Neural cell (in vitro differentiated cells): ENCODE measurements at regions not wholly inside any gene's neighbourhood (a gene's known extent, or its start where the extent isn't known, plus 50 kb on each side); places are given as distances from the start of the nearest gene placed in this dataset.

Experiments used
- H2AFZ ChIP-seq: fragments of 200-600, 300-800 bp; sonication (generic), shearing (Covaris generic); 2 replicates; pipeline ENCODE4 v1.6.0; 2014; ENCODE audit warnings: low read depth, mild to moderate bottlenecking, antibody characterized with exemption, low read length, moderate library complexity
- H3F3A ChIP-seq: fragments of 200-600 bp; shearing (Covaris generic); 2 replicates; pipeline ENCODE4 v1.6.1; 2016; ENCODE audit warnings: mild to moderate bottlenecking, moderate library complexity, mixed read lengths, antibody characterized with exemption, low read length; ENCODE audit not compliant: insufficient read depth, poor library complexity, severe bottlenecking
- H3K27ac ChIP-seq: fragments of 200-600, 300-800 bp; sonication (generic), shearing (Covaris generic); 2 replicates; pipeline ENCODE4 v1.5.1; 2014; ENCODE audit warnings: mild to moderate bottlenecking, low read length, moderate library complexity
- H3K27me3 ChIP-seq: fragments of 300-800, 200-600 bp; sonication (generic), shearing (Covaris generic); 2 replicates; pipeline ENCODE4 v1.6.0; 2014; ENCODE audit warnings: mild to moderate bottlenecking, low read depth, low read length, moderate library complexity; ENCODE audit not compliant: insufficient read depth
- H3K36me3 ChIP-seq: fragments of 300-800, 200-600 bp; sonication (generic), shearing (Covaris generic); 2 replicates; pipeline ENCODE4 v1.5.1; 2014; ENCODE audit warnings: mild to moderate bottlenecking, antibody characterized with exemption, low read length, moderate library complexity; ENCODE audit not compliant: insufficient read depth
- H3K4me2 ChIP-seq: fragments of 300-800, 200-600 bp; sonication (generic), shearing (Covaris generic); 2 replicates; pipeline ENCODE4 v1.6.0; 2014; ENCODE audit warnings: mild to moderate bottlenecking, low read length
- H3K4me3 ChIP-seq: fragments of 300-800, 200-600 bp; sonication (generic), shearing (Covaris generic); 2 replicates; pipeline ENCODE4 v1.5.1; 2014; ENCODE audit warnings: mild to moderate bottlenecking, low read length, moderate library complexity
- H3K79me2 ChIP-seq: fragments of 200-600 bp; shearing (Covaris generic); replicated peaks from 2 replicates; pipeline ENCODE4 v1.6.0; 2014; ENCODE audit warnings: mild to moderate bottlenecking, low read length, moderate library complexity; ENCODE audit not compliant: insufficient read depth
- H3K9ac ChIP-seq: fragments of 300-800, 200-600 bp; sonication (generic), shearing (Covaris generic); 2 replicates; pipeline ENCODE4 v1.6.1; 2016; ENCODE audit warnings: mild to moderate bottlenecking, low read length, mixed read lengths
- H3K9me2 ChIP-seq: fragments of 200-600 bp; shearing (Covaris generic); 2 replicates; pipeline ENCODE4 v1.6.1; 2016; ENCODE audit warnings: mild to moderate bottlenecking, low read length, mixed read lengths; ENCODE audit not compliant: insufficient read depth
- H3K9me3 ChIP-seq: fragments of 200-600, 300-800 bp; sonication (generic), shearing (Covaris generic); 2 replicates; pipeline ENCODE4 v1.6.1; 2016; ENCODE audit warnings: mild to moderate bottlenecking, mixed run types, low read length, moderate library complexity, mixed read lengths
- H4K20me1 ChIP-seq: fragments of 200-600 bp; shearing (Covaris generic); 2 replicates; pipeline ENCODE4 v1.6.1; 2016; ENCODE audit warnings: mild to moderate bottlenecking, mixed run types; ENCODE audit not compliant: insufficient read depth
- CTCF ChIP-seq: fragments of 450-650 bp; IDR thresholded peaks from 2 replicates; pipeline ENCODE4 v1.5.1; 2014; ENCODE audit warnings: antibody characterized with exemption, mild to moderate bottlenecking, moderate library complexity; ENCODE audit not compliant: poor library complexity, severe bottlenecking
- EP300 ChIP-seq: fragments of 450-650 bp; conservative IDR thresholded peaks from 2 replicates; pipeline ENCODE4 v1.6.1; 2014; ENCODE audit warnings: antibody characterized with exemption, mild to moderate bottlenecking, moderate library complexity; ENCODE audit not compliant: poor library complexity, severe bottlenecking
- EZH2 ChIP-seq: fragments of 200-600, 300-800 bp; shearing (Covaris generic), sonication (generic); IDR thresholded peaks from 2 replicates; pipeline ENCODE4 v1.6.1; 2014; ENCODE audit warnings: antibody characterized with exemption, low read length, borderline replicate concordance, mild to moderate bottlenecking; ENCODE audit not compliant: insufficient read depth, poor library complexity, severe bottlenecking
- MXI1 ChIP-seq: fragments of 450-650 bp; conservative IDR thresholded peaks from 2 replicates; pipeline ENCODE4 v1.6.1; 2014; ENCODE audit warnings: antibody characterized with exemption, mild to moderate bottlenecking; ENCODE audit not compliant: poor library complexity, severe bottlenecking
- POLR2AphosphoS5 ChIP-seq: IDR thresholded peaks from 2 replicates; pipeline ENCODE4 v1.6.1; 2012
- RAD21 ChIP-seq: fragments of 450-650 bp; conservative IDR thresholded peaks from 2 replicates; pipeline ENCODE4 v1.6.1; 2014; ENCODE audit warnings: antibody characterized with exemption, mild to moderate bottlenecking, moderate library complexity
- SMC3 ChIP-seq: fragments of 450-650 bp; conservative IDR thresholded peaks from 2 replicates; pipeline ENCODE4 v1.6.1; 2014; ENCODE audit warnings: antibody characterized with exemption, mild to moderate bottlenecking, moderate library complexity; ENCODE audit not compliant: poor library complexity
- TAF1 ChIP-seq: IDR thresholded peaks from 2 replicates; pipeline ENCODE4 v1.6.1; 2012; ENCODE audit warnings: low read depth
- TF ChIP-seq, protein P1 (sequence below): IDR thresholded peaks from 2 replicates; pipeline ENCODE4 v1.6.1; 2012; ENCODE audit warnings: borderline replicate concordance

DNA sequence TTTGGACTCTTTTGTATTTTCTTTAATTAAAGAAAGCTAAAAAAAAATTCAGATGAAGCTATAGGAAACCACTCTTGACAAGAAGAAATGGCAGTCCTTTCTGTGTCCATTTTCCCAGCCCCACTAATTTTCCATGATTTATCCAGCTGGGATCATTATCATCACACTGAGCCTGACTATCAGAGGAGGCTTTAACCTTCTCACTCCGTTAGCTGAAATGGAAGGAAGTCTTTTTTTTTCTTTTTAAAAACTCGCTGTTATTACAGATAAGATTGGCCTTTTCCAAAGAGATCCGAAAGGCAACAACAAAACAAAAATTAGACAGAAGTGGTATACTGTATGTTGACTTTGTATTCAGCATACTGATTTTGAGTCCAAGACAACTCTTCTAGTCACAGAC, 366.2 kb upstream of the ROPN1 start:
- no peaks in the 10 kb centered on the region for H4K20me1 ChIP-seq
- H3K9me2 ChIP-seq = no peaks in the 10 kb centered on the region
- no peak overlapping the region for H3K4me2 ChIP-seq
- H3K4me3 ChIP-seq = no peak overlapping the region
- H3K36me3 ChIP-seq = no peaks in the 10 kb centered on the region
- no peaks in the 10 kb centered on the region for H3K27me3 ChIP-seq
- no peak overlapping the region for H3K27ac ChIP-seq
- TF ChIP-seq MXI1 (no peak), POLR2AphosphoS5 (no peak)
- H2AFZ ChIP-seq = no peak overlapping the region
- no peak overlapping the region for H3K9ac ChIP-seq
- H3K9me3 ChIP-seq = no peaks in the 10 kb centered on the region
- H3F3A ChIP-seq = no peaks in the 10 kb centered on the region
- no peaks in the 10 kb centered on the region for H3K79me2 ChIP-seq

DNA sequence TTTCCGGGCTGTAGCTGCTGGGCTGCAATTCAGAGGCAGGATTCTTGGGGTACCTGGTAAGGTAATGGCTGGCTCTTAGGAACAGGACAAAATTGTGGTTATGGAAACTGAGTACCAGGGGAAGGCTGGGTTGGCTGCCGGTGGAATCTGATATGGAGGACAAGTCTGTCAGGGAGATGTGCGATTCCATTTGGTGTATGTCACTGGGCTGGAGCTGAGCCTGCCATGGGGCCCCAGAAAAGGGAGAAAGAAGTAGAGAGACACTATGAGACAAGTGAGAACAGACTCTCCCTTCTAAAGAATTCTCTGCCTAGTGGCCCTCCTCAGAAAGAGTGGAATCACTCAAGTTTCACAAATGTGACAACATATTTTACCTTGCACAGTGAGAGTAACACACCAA, 368.2 kb upstream of the ROPN1 start:
- Histone ChIP-seq H3K9me2 (no peaks in the 10 kb centered on the region), H4K20me1 (no peaks in the 10 kb centered on the region), H2AFZ (no peak overlapping the region), H3K27ac (no peak overlapping the region), H3K9ac (no peak overlapping the region), H3K4me2 (no peak overlapping the region), H3K9me3 (no peaks in the 10 kb centered on the region), H3K36me3 (no peaks in the 10 kb centered on the region), H3K27me3 (no peaks in the 10 kb centered on the region), H3K79me2 (no peaks in the 10 kb centered on the region), H3K4me3 (no peak overlapping the region), H3F3A (no peaks in the 10 kb centered on the region)
- no peak for TF ChIP-seq MXI1
- no peak for TF ChIP-seq EP300
- TF ChIP-seq TAF1 = no peak
- TF ChIP-seq, protein P1, sequence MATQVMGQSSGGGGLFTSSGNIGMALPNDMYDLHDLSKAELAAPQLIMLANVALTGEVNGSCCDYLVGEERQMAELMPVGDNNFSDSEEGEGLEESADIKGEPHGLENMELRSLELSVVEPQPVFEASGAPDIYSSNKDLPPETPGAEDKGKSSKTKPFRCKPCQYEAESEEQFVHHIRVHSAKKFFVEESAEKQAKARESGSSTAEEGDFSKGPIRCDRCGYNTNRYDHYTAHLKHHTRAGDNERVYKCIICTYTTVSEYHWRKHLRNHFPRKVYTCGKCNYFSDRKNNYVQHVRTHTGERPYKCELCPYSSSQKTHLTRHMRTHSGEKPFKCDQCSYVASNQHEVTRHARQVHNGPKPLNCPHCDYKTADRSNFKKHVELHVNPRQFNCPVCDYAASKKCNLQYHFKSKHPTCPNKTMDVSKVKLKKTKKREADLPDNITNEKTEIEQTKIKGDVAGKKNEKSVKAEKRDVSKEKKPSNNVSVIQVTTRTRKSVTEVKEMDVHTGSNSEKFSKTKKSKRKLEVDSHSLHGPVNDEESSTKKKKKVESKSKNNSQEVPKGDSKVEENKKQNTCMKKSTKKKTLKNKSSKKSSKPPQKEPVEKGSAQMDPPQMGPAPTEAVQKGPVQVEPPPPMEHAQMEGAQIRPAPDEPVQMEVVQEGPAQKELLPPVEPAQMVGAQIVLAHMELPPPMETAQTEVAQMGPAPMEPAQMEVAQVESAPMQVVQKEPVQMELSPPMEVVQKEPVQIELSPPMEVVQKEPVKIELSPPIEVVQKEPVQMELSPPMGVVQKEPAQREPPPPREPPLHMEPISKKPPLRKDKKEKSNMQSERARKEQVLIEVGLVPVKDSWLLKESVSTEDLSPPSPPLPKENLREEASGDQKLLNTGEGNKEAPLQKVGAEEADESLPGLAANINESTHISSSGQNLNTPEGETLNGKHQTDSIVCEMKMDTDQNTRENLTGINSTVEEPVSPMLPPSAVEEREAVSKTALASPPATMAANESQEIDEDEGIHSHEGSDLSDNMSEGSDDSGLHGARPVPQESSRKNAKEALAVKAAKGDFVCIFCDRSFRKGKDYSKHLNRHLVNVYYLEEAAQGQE = no peak
- no peak for TF ChIP-seq POLR2AphosphoS5
- no peak for TF ChIP-seq SMC3
- TF ChIP-seq EZH2 = no peak
- TF ChIP-seq RAD21 = no peak
- TF ChIP-seq CTCF = no peak

- Histone ChIP-seq H3K4me2 (no peak overlapping the region), H3K4me3 (no peak overlapping the region)
Measured at GRCh38 chr3:124360563-124360962, 368.6 kb upstream of the ROPN1 start.

More at GRCh38 chr3:124360563-124360962, 368.6 kb upstream of the ROPN1 start:
- Histone ChIP-seq H3F3A (no peaks in the 10 kb centered on the region), H4K20me1 (no peaks in the 10 kb centered on the region), H3K9ac (no peak overlapping the region), H3K27me3 (no peaks in the 10 kb centered on the region), H3K79me2 (no peaks in the 10 kb centered on the region), H2AFZ (no peak overlapping the region), H3K9me3 (no peaks in the 10 kb centered on the region), H3K36me3 (no peaks in the 10 kb centered on the region), H3K27ac (no peak overlapping the region), H3K9me2 (no peaks in the 10 kb centered on the region)
- TF ChIP-seq SMC3 = no peak
- no peak for TF ChIP-seq RAD21
- no peak for TF ChIP-seq CTCF
- TF ChIP-seq TAF1 = no peak
- TF ChIP-seq, protein P1 = no peak
- TF ChIP-seq POLR2AphosphoS5 = no peak
- no peak for TF ChIP-seq EZH2
- TF ChIP-seq EP300 = no peak
- TF ChIP-seq MXI1 = no peak
